ENCODE measurements at regions not wholly inside any gene's neighbourhood (a gene's known extent, or its start where the extent isn't known, plus 50 kb on each side); places are given as distances from the start of the nearest gene placed in this dataset.

- WGBS, 10 experiments, result 7 to 67% (median 23%) methylated on average over 2 of the region's 2 CpGs; no CpG with 5 or more reads in 4 of the 10 experiments
- peaks cover 20 to 23% of the 10 kb centered on the region in 2 donors for H3K4me1 ChIP-seq (replicated peaks in 1 of 2)
- in situ Hi-C loops (cut with MboI; ENCODE audit: low pct_unique_long_range_greater_than_20kb in 2 of 9, low sequenced_read_pairs in 9 of 9, unreplicated experiment in 9 of 9), result no loop called here
- no peak overlapping the region for H3K27ac ChIP-seq
- no peak overlapping the region for H3K4me3 ChIP-seq
- peak in 4 of 8 experiments; percentile 43 to 85 (median 62) for ATAC-seq (replicated peaks in 6 of 8)
Observed at GRCh38 chr2:161042990-161043625, 117.1 kb upstream of the TANK start.

GRCh38 chr2:161044095-161044865 is 115.9 kb upstream of the TANK start:
- H3K27ac ChIP-seq, result no peak overlapping the region
- 5 to 100% (median 74%) methylated on average over 1 to 6 of the region's 6 CpGs for WGBS, 10 experiments
- no peak overlapping the region for H3K4me3 ChIP-seq
- peak in 1 of 8 experiments; percentile 29 for ATAC-seq (replicated peaks in 6 of 8)
- H3K4me1 ChIP-seq (replicated peaks in 1 of 2), result peaks cover 20 to 23% of the 10 kb centered on the region in 2 donors
- in situ Hi-C loops (cut with MboI; ENCODE audit: low pct_unique_long_range_greater_than_20kb in 2 of 9, low sequenced_read_pairs in 9 of 9, unreplicated experiment in 9 of 9), result no loop called here

DNA sequence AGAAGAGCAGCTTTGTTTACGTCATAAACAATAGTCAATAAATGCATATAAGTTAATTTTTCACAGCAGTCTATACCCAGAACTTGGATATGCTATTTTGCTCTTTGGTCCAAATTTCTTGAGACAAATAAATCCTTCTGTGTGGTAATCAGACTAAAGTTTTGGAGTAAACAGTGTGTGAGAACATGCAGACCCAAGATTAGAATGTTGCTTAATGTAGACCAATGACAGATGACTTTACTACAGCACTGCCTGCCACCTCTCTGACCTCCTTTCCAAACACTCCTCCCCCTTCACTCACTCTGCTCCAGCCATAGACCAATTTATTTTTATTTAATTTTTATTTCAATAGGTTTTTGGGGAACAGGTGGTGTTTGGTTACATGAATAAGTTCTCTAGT is 115.3 kb upstream of the TANK start:
- in situ Hi-C loops (cut with MboI; ENCODE audit: low pct_unique_long_range_greater_than_20kb in 2 of 9, low sequenced_read_pairs in 9 of 9, unreplicated experiment in 9 of 9), result no loop called here
- 14 to 100% (median 76%) methylated on average over 1 of the region's 1 CpG for WGBS, 10 experiments
- Histone ChIP-seq H3K27ac (no peak overlapping the region), H3K4me1 (replicated peaks in 1 of 2) (peaks cover 20 to 23% of the 10 kb centered on the region in 2 donors), H3K4me3 (no peak overlapping the region)
- ATAC-seq (replicated peaks in 6 of 8), result no peak

- in situ Hi-C loops (cut with MboI; ENCODE audit: low pct_unique_long_range_greater_than_20kb in 2 of 9, low sequenced_read_pairs in 9 of 9, unreplicated experiment in 9 of 9), result no loop called here
- WGBS, 10 experiments, result 50 to 100% (median 100%) methylated on average over 1 of the region's 1 CpG; no CpG with 5 or more reads in 2 of the 10 experiments
- H3K4me1 ChIP-seq (replicated peaks in 1 of 2), result peaks cover 20 to 23% of the 10 kb centered on the region in 2 donors
- no peak overlapping the region for H3K27ac ChIP-seq
- no peak overlapping the region for H3K4me3 ChIP-seq
- ATAC-seq (replicated peaks in 6 of 8), result no peak
Observed at GRCh38 chr2:161045726-161046125, 114.5 kb upstream of the TANK start.

DNA sequence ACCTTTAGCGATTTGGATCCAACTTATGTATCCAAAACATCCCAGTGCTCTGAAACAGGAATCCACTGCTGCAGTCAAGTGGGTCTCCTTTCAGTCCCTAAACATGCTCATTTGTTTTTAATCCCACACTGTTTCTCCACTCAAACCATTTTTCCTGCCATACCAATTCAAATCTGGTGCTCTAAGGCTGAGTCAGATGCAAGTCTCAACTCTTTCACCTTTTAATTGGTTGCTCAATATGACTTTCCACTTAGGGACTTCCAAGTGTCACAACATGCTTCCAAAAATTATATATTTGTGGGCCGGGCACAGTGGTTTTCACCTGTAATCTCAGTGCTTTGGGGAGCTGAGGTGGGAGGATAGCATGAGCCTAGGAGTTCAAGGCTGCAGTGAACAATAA is 113.4 kb upstream of the TANK start:
- Histone ChIP-seq H3K4me3 (no peak overlapping the region), H3K4me1 (replicated peaks in 1 of 2) (peaks cover 20 to 23% of the 10 kb centered on the region in 2 donors), H3K27ac (no peak overlapping the region)
- in situ Hi-C loops (cut with MboI; ENCODE audit: low pct_unique_long_range_greater_than_20kb in 2 of 9, low sequenced_read_pairs in 9 of 9, unreplicated experiment in 9 of 9), result no loop called here
- 46 to 100% (median 92%) methylated on average over 1 to 2 of the region's 2 CpGs; no CpG with 5 or more reads in 2 of the 10 experiments for WGBS, 10 experiments
- no peak for ATAC-seq (replicated peaks in 6 of 8)

DNA sequence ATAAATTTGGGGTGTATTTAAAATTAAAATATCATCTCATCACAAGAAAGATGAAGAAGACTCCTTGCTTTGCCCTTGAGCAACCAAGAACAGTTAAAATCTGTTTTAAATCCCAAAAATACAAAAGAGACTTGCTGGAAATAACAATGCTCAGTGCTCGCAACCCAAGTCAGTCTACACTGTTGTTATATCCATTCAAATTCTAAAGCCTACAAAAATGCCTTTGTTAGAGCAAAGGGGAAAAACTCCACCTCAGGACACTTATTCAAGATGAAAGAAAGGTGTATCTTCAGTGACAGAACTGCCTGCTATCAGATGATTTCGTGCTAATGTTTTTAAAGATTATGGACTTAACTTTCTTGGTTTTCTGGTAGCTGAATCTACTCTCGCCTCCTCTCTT is 111.9 kb upstream of the TANK start:
- WGBS, 10 experiments, result 83 to 100% (median 95%) methylated on average over 1 to 2 of the region's 3 CpGs; no CpG with 5 or more reads in 1 of the 10 experiments
- no peak for ATAC-seq (replicated peaks in 6 of 8)
- in situ Hi-C loops (cut with MboI; ENCODE audit: low pct_unique_long_range_greater_than_20kb in 2 of 9, low sequenced_read_pairs in 9 of 9, unreplicated experiment in 9 of 9), result no loop called here
- H3K4me1 ChIP-seq (replicated peaks in 1 of 2), result peaks cover 9 to 16% of the 10 kb centered on the region in 2 donors
- no peak overlapping the region for H3K27ac ChIP-seq
- no peak overlapping the region for H3K4me3 ChIP-seq

DNA sequence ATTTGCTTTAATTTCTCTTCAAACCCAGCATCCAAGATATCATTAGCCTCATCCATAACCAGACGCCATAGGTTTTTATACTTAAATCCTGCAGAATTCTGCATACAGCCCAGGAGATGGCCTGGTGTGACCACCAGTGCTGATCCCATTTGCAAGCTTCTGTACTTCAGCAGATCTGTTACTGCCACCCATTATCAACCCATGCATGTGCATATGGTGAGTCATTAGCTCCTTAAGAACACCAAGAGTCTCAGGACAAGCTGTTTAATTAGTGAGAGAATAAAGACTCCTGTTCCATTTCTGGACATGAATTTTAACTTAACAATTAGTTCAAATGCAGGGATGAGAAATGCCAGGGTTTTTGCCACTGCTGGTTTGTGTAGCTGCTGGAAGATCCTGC is 110.7 kb upstream of the TANK start:
- no peak overlapping the region for H3K27ac ChIP-seq
- peaks cover 2 to 7% of the 10 kb centered on the region in 2 donors for H3K4me1 ChIP-seq (replicated peaks in 1 of 2)
- peak in 3 of 8 experiments; percentile 31 to 92 (median 89) for ATAC-seq (replicated peaks in 6 of 8)
- no peak overlapping the region for H3K4me3 ChIP-seq
- WGBS, 10 experiments, result 20 to 100% (median 83%) methylated on average over 1 of the region's 1 CpG; no CpG with 5 or more reads in 5 of the 10 experiments
- in situ Hi-C loops (cut with MboI; ENCODE audit: low pct_unique_long_range_greater_than_20kb in 2 of 9, low sequenced_read_pairs in 9 of 9, unreplicated experiment in 9 of 9), result no loop called here

DNA sequence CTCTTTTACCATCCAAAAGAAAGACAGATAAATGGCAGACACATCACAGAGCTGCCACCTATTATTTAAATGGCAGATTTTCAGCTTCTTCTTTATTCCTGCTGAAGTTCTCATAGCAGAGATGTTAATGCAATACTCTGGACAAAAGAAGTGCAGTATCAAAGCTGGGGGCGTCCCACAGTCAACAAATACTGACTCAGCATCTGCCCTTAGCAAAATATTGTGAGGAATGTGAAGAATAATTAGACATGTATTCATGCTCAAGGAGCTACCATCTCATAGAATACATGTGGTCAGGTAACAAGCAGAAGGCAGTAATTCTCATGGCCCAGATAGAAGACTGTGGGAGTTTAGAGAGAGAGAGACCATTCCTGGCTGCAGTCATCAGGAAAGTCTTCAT is 108.0 kb upstream of the TANK start:
- WGBS, 10 experiments, result 60 to 89% (median 78%) methylated on average over 1 of the region's 1 CpG; no CpG with 5 or more reads in 3 of the 10 experiments
- no peak for ATAC-seq (replicated peaks in 6 of 8)
- H3K4me3 ChIP-seq, result no peak overlapping the region

DNA sequence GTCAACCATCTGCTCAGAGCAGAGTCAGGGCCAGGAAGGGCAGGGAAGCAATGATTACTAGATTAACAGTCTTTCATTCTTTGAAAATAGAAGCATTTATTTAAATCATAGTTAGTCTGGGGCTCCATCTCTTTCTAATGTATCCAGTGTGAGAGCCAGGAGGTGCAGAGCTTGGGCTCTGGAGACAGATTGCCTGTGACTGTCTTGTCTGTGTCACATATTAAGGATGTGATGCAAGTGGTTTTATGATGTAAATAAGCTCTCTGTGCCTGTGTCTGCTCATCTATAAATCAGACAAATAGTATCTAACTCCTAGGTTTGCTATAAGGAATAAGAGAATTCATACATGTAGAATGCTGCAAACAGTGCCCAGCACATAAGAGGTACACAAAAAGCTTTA is 104.9 kb upstream of the TANK start:
- in situ Hi-C loops (cut with MboI; ENCODE audit: low pct_unique_long_range_greater_than_20kb in 2 of 9, low sequenced_read_pairs in 9 of 9, unreplicated experiment in 9 of 9), result no loop called here
- Histone ChIP-seq H3K4me3 (no peak overlapping the region), H3K27ac (peak overlapping the region; percentile 34 to 50), H3K4me1 (replicated peaks in 1 of 2) (peaks cover 13 to 14% of the 10 kb centered on the region in 2 donors)
- ATAC-seq (replicated peaks in 6 of 8), result peak in 5 of 8 experiments; percentile 91 to 99 (median 97)

More for the DNA sequence above, 108.0 kb upstream of the TANK start:
- in situ Hi-C loops (cut with MboI; ENCODE audit: low pct_unique_long_range_greater_than_20kb in 2 of 9, low sequenced_read_pairs in 9 of 9, unreplicated experiment in 9 of 9), result no loop called here
- peaks cover 13 to 14% of the 10 kb centered on the region in 2 donors for H3K4me1 ChIP-seq (replicated peaks in 1 of 2)
- no peak overlapping the region for H3K27ac ChIP-seq

DNA sequence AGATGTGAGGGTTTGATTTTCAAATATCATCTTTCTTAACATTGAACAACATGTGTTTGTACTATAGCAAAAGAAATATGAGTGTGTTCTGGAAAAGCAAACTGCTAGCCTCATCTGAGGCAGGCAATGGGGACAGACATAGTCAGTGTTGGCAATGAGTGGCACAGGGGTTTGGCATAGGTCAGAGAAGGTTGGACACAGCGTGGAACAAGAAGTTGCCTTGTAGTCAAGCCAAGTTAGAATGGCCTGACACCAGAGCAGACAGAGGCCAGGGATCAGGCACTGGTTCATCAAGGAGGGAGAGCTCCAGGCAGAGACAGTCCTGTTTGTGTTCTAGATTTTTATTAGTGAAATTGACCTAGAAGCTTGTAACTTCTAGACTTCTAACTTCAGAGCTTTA is 100.8 kb upstream of the TANK start:
- in situ Hi-C loops (cut with MboI; ENCODE audit: low pct_unique_long_range_greater_than_20kb in 2 of 9, low sequenced_read_pairs in 9 of 9, unreplicated experiment in 9 of 9), result no loop called here
- Histone ChIP-seq H3K4me3 (no peak overlapping the region), H3K27ac (no peak overlapping the region), H3K4me1 (replicated peaks in 1 of 2) (peaks cover 21 to 22% of the 10 kb centered on the region in 2 donors)
- ATAC-seq (replicated peaks in 6 of 8), result no peak
- WGBS, 10 experiments, result 100% methylated on average over 1 of the region's 1 CpG; no CpG with 5 or more reads in 7 of the 10 experiments

DNA sequence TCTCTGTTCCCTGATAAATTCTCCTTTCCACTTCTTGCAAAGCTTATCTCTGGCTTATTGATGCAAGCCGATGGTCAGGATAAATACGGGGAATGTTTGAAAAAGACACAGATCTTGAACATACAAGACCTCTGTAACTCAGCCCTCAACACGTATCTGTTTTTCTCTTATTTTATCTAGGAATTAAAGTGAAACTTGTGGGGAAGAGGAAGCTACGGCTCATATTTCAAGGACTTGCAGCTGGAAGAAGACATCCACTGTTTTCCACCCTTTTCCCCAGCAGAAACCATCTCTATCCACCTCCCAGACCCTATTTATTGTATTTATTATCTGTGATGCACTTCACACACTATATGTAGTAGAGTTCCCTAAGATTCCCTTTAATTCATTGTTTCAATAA is 98.4 kb upstream of the TANK start:
- H3K4me3 ChIP-seq, result no peak overlapping the region
- in situ Hi-C loops (cut with MboI; ENCODE audit: low pct_unique_long_range_greater_than_20kb in 2 of 9, low sequenced_read_pairs in 9 of 9, unreplicated experiment in 9 of 9), result no loop called here
- 85 to 100% (median 94%) methylated on average over 1 to 4 of the region's 4 CpGs; no CpG with 5 or more reads in 2 of the 10 experiments for WGBS, 10 experiments
- H3K4me1 ChIP-seq (replicated peaks in 1 of 2), result peaks cover 7 to 9% of the 10 kb centered on the region in 2 donors
- no peak overlapping the region for H3K27ac ChIP-seq
- ATAC-seq (replicated peaks in 6 of 8), result no peak

- peaks cover 7 to 9% of the 10 kb centered on the region in 2 donors for H3K4me1 ChIP-seq (replicated peaks in 1 of 2)
- peak; percentile 93 to 98 (median 97) for ATAC-seq (replicated peaks in 6 of 8)
- in situ Hi-C loops (cut with MboI; ENCODE audit: low pct_unique_long_range_greater_than_20kb in 2 of 9, low sequenced_read_pairs in 9 of 9, unreplicated experiment in 9 of 9), result no loop called here
- peak overlapping the region in 1 of 5 donors; percentile 10 for H3K4me3 ChIP-seq
- WGBS, 10 experiments, result 0 to 67% (median 24%) methylated on average over 1 to 8 of the region's 8 CpGs; no CpG with 5 or more reads in 1 of the 10 experiments
- H3K27ac ChIP-seq, result peak overlapping the region in 1 of 2 donors; percentile 1
Observed at GRCh38 chr2:161063157-161063945, 96.9 kb upstream of the TANK start.

DNA sequence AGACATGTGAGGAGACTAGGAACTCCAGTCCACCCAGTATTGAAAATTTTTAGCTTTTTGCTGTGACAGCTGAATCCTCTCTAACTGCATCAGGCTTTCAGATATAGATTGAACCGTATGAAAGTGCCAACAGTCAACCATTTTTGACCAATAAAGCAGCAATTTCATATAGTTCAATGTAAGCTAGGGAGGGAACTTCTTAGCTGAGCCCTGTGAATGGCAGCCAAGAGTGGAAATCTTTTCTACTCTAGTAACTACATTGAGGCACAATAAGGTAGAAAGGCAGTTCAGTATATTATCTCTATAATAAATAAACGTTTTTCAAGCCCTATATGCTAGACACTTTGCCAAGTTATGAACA is 96.3 kb upstream of the TANK start:
- no peak overlapping the region for H3K27ac ChIP-seq
- in situ Hi-C loops (cut with MboI; ENCODE audit: low pct_unique_long_range_greater_than_20kb in 2 of 9, low sequenced_read_pairs in 9 of 9, unreplicated experiment in 9 of 9), result no loop called here
- peaks cover 7 to 9% of the 10 kb centered on the region in 2 donors for H3K4me1 ChIP-seq (replicated peaks in 1 of 2)
- 0 to 25% (median 9%) methylated on average over 1 to 2 of the region's 2 CpGs; no CpG with 5 or more reads in 4 of the 10 experiments for WGBS, 10 experiments
- ATAC-seq (replicated peaks in 6 of 8), result peak; percentile 17 to 44 (median 31)
- H3K4me3 ChIP-seq, result no peak overlapping the region
